ENCODE measurements at regions not wholly inside any gene's neighbourhood (a gene's known extent, or its start where the extent isn't known, plus 50 kb on each side); places are given as distances from the start of the nearest gene placed in this dataset.

- no peak overlapping the region for H3K4me3 ChIP-seq (ENCODE audit: control insufficient read depth, low read depth, low read length)
- no peak for TF ChIP-seq CTCF (IDR thresholded peaks at IDR 0.05; ENCODE audit: control insufficient read depth, insufficient read depth, low read depth, low read length, missing control alignments)
- no peak for DNase-seq (ENCODE audit: low read depth)
Measured at GRCh38 chr5:39785410-39785809, 360.6 kb upstream of the DAB2 start.

- H3K4me3 ChIP-seq (ENCODE audit: control insufficient read depth, low read depth, low read length): no peak overlapping the region
- no peak for DNase-seq (ENCODE audit: low read depth)
- no peak for TF ChIP-seq CTCF (IDR thresholded peaks at IDR 0.05; ENCODE audit: control insufficient read depth, insufficient read depth, low read depth, low read length, missing control alignments)
Measured at GRCh38 chr5:39783756-39784421, 359.1 kb upstream of the DAB2 start.

DNA sequence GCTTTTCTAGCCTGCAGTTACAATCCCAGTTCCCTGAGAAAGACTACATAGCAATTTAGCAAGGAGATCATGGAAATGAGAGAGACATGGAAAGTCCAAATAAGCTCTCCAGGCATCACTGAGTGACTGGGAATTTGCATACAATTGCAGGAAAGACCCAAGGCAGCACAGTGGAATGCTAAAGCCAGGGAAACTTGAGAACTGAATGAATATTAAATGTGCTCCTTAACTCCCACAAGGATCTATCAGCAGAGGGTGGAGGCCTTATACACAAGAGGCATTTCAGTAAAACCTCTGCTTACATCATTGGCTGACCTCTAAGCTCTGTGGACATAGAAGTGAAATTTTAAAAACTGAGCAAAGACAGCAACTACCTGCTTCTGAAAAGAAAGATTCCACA is 355.6 kb upstream of the DAB2 start:
- no peak for DNase-seq (ENCODE audit: low read depth)
- TF ChIP-seq CTCF (IDR thresholded peaks at IDR 0.05; ENCODE audit: control insufficient read depth, insufficient read depth, low read depth, low read length, missing control alignments): no peak
- H3K4me3 ChIP-seq (ENCODE audit: control insufficient read depth, low read depth, low read length): no peak overlapping the region

GRCh38 chr5:39779831-39780230 is 355.1 kb upstream of the DAB2 start:
- TF ChIP-seq CTCF (IDR thresholded peaks at IDR 0.05; ENCODE audit: control insufficient read depth, insufficient read depth, low read depth, low read length, missing control alignments): no peak
- no peak overlapping the region for H3K4me3 ChIP-seq (ENCODE audit: control insufficient read depth, low read depth, low read length)
- DNase-seq (ENCODE audit: low read depth): no peak

- no peak overlapping the region for H3K4me3 ChIP-seq (ENCODE audit: control insufficient read depth, low read depth, low read length)
- DNase-seq (ENCODE audit: low read depth): no peak
- TF ChIP-seq CTCF (IDR thresholded peaks at IDR 0.05; ENCODE audit: control insufficient read depth, insufficient read depth, low read depth, low read length, missing control alignments): no peak
Measured at GRCh38 chr5:39775797-39776365, 351.1 kb upstream of the DAB2 start.

DNA sequence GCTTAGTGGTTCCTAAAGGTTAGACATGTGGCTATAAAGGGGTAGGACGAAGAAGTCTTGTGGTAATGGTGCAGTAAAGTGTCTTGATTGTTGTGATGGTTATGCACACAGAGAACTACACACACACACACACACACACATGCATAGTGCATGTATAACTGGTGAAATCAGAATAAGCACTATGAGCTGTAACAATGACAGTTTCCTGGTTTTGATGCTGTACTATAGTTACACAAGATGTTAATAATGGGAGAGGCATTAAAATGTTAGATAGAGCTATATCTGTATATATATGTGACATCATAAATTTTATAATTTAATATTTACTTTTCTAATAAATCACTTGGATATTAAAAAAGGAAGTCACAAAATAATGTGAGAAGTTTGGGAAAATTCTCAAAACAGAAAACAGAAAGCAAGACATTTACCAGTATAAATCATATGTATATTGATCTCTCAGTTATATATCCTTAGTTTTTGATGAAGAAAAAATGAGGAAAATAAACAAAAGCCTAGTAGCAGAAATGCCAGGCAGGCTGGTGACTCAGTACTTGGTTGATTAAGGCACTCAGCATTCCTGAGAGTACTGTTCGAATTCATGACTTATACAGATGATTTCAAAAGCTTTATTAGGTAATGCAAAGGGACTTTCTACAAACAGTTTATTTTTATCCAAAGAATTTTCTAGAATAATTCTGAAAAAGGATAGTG is 350.5 kb upstream of the DAB2 start:
- DNase-seq (ENCODE audit: low read depth): no peak
- TF ChIP-seq CTCF (IDR thresholded peaks at IDR 0.05; ENCODE audit: control insufficient read depth, insufficient read depth, low read depth, low read length, missing control alignments): no peak
- H3K4me3 ChIP-seq (ENCODE audit: control insufficient read depth, low read depth, low read length): no peak overlapping the region
